ENCODE measurements at regions not wholly inside any gene's neighbourhood (a gene's known extent, or its start where the extent isn't known, plus 50 kb on each side); places are given as distances from the start of the nearest gene placed in this dataset.

DNA sequence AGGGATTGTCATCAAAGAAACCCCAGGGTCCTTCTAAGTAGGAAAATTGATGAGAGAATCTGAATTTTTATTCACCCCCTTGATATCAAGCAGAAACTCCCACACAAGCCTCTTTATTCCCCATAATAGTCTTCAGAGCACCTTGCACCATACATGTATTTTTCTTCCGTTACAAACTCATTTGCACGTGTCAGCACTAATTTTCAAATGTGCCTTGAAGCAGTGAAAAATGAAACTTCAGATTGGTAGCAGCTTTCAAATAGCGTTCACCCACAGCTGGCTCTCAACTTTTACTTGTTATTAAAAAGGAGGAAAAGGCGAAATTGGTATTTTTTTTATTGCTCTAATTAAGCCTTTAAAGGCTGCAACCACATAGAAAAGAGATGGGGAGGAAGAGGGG lies 343.0 kb upstream of the TENM4 start:
- no peaks in the 10 kb centered on the region for H3K79me2 ChIP-seq (ENCODE audit: control insufficient read depth, insufficient read depth, low read length, poor library complexity)
- no CpG with 5 or more reads among the region's 4 CpGs for WGBS (ENCODE audit: extremely low coverage, insufficient coverage, insufficient read length)
- H3K14ac ChIP-seq (ENCODE audit: low read length), result no peak overlapping the region
- H3K18ac ChIP-seq (ENCODE audit: low read length), result no peak overlapping the region
- H3K4me1 ChIP-seq (ENCODE audit: control insufficient read depth in 1 of 2, insufficient read depth in 2 of 2, low read length in 2 of 2), result no peaks in the 10 kb centered on the region
- H3K36me3 ChIP-seq (ENCODE audit: control insufficient read depth in 1 of 2, insufficient read depth in 2 of 2, low read length in 2 of 2), result no peaks in the 10 kb centered on the region
- no peak overlapping the region for H2AFZ ChIP-seq (ENCODE audit: insufficient read depth, low read length, poor library complexity)
- no peak overlapping the region for H2BK5ac ChIP-seq (ENCODE audit: low read depth, low read length, poor library complexity)
- H2BK12ac ChIP-seq (ENCODE audit: low read length), result no peak overlapping the region
- no peak overlapping the region for H2BK120ac ChIP-seq (ENCODE audit: insufficient read depth, low read length, poor library complexity)
- no peak overlapping the region for H2AK5ac ChIP-seq (ENCODE audit: low read length)
- no peaks in the 10 kb centered on the region for H3K79me1 ChIP-seq (ENCODE audit: low read length)
- DNase-seq, result no peak
- no peak overlapping the region for H3K4ac ChIP-seq (ENCODE audit: low read depth, low read length)
- H3K27me3 ChIP-seq (ENCODE audit: insufficient read depth, low read length), result no peaks in the 10 kb centered on the region
- H3K9me3 ChIP-seq (ENCODE audit: insufficient read depth, low read depth, low read length), result no peaks in the 10 kb centered on the region
- no peak overlapping the region for H3K9ac ChIP-seq (ENCODE audit: low read length)
- H3K23ac ChIP-seq (ENCODE audit: low read length), result no peak overlapping the region
- no peak overlapping the region for H3K4me2 ChIP-seq (ENCODE audit: low read length)
- H3K27ac ChIP-seq (ENCODE audit: low read depth, low read length), result no peak overlapping the region
- no peak overlapping the region for H4K91ac ChIP-seq (ENCODE audit: low read depth, low read length)
- no peak overlapping the region for H4K8ac ChIP-seq (ENCODE audit: low read depth, low read length)
- H4K12ac ChIP-seq (ENCODE audit: low read depth, low read length), result no peak overlapping the region
- H3K4me3 ChIP-seq (ENCODE audit: low read depth, low read length), result no peak overlapping the region

DNA sequence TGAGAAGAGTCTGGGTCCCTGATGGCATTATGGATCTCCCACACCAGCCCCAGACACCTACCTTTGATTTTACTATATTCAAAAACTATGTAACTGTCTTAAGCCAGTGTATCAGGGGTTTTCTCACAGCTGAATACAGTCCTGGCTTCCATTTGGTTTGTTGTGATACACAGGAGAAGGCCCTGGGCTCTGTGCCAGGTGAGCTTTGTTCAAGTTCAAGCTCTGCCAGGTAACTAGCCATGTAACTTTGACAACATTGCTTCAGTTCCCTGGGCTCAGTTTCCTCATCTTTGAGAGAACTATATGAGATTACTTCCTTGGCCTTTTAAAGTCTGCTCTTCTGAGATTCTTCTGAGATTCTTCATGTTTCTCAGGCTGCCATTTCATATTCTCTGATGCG lies 327.5 kb upstream of the TENM4 start:
- no peak for DNase-seq
- Histone ChIP-seq H3K4me2 (ENCODE audit: low read length) (no peak overlapping the region), H3K9me3 (ENCODE audit: insufficient read depth, low read depth, low read length) (no peaks in the 10 kb centered on the region), H3K4ac (ENCODE audit: low read depth, low read length) (no peak overlapping the region), H3K4me1 (ENCODE audit: control insufficient read depth in 1 of 2, insufficient read depth in 2 of 2, low read length in 2 of 2) (no peaks in the 10 kb centered on the region), H3K27ac (ENCODE audit: low read depth, low read length) (no peak overlapping the region), H2AFZ (ENCODE audit: insufficient read depth, low read length, poor library complexity) (no peak overlapping the region), H2BK12ac (ENCODE audit: low read length) (no peak overlapping the region), H3K23ac (ENCODE audit: low read length) (peak overlapping the region; percentile 95), H2AK5ac (ENCODE audit: low read length) (no peak overlapping the region), H3K27me3 (ENCODE audit: insufficient read depth, low read length) (no peaks in the 10 kb centered on the region), H2BK5ac (ENCODE audit: low read depth, low read length, poor library complexity) (no peak overlapping the region), H3K36me3 (ENCODE audit: control insufficient read depth in 1 of 2, insufficient read depth in 2 of 2, low read length in 2 of 2) (no peaks in the 10 kb centered on the region), H3K14ac (ENCODE audit: low read length) (no peak overlapping the region), H3K18ac (ENCODE audit: low read length) (no peak overlapping the region), H4K8ac (ENCODE audit: low read depth, low read length) (no peak overlapping the region), H4K91ac (ENCODE audit: low read depth, low read length) (no peak overlapping the region), H3K9ac (ENCODE audit: low read length) (no peak overlapping the region), H3K4me3 (ENCODE audit: low read depth, low read length) (no peak overlapping the region), H2BK120ac (ENCODE audit: insufficient read depth, low read length, poor library complexity) (no peak overlapping the region), H4K12ac (ENCODE audit: low read depth, low read length) (no peak overlapping the region), H3K79me1 (ENCODE audit: low read length) (no peaks in the 10 kb centered on the region), H3K79me2 (ENCODE audit: control insufficient read depth, insufficient read depth, low read length, poor library complexity) (no peaks in the 10 kb centered on the region)
- no CpG with 5 or more reads among the region's 1 CpG for WGBS (ENCODE audit: extremely low coverage, insufficient coverage, insufficient read length)

DNA sequence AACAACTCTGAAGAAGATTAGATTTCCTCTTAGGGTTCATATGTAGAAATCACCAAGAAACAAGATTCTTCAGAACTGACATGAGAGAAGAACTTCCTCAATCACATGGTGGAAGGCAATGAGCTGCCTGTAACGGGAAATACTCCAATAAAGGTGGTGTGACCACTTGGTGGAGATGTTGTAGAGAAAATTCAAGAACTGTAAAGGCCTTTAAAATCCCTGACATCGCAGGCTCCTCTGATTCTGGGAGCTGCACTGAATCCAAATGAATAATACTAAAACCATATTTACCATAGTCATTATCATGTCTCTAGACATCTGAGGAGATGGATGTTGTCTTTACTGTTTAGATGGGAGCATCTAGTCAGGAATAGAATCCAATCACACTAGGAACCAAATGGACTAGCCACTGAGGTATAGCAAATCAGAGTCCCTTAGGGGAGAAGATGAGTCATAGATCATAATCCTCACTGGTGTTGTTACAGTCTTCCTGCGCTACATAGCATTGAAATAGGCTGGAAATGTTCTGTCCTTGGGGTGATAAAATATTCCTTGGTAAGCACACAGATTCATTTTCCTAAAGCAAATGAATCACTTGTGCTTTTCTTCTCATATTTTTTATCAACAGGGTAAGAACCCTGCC lies 321.6 kb upstream of the TENM4 start:
- no CpG with 5 or more reads among the region's 3 CpGs for WGBS (ENCODE audit: extremely low coverage, insufficient coverage, insufficient read length)
- Histone ChIP-seq H2AK5ac (ENCODE audit: low read length) (no peak overlapping the region), H2BK12ac (ENCODE audit: low read length) (no peak overlapping the region), H3K18ac (ENCODE audit: low read length) (no peak overlapping the region), H3K36me3 (ENCODE audit: control insufficient read depth in 1 of 2, insufficient read depth in 2 of 2, low read length in 2 of 2) (no peaks in the 10 kb centered on the region), H3K14ac (ENCODE audit: low read length) (no peak overlapping the region), H3K9ac (ENCODE audit: low read length) (no peak overlapping the region), H2AFZ (ENCODE audit: insufficient read depth, low read length, poor library complexity) (no peak overlapping the region), H3K4ac (ENCODE audit: low read depth, low read length) (no peak overlapping the region), H3K9me3 (ENCODE audit: insufficient read depth, low read depth, low read length) (no peaks in the 10 kb centered on the region), H3K4me3 (ENCODE audit: low read depth, low read length) (no peak overlapping the region), H3K4me1 (ENCODE audit: control insufficient read depth in 1 of 2, insufficient read depth in 2 of 2, low read length in 2 of 2) (no peaks in the 10 kb centered on the region), H3K4me2 (ENCODE audit: low read length) (no peak overlapping the region), H2BK120ac (ENCODE audit: insufficient read depth, low read length, poor library complexity) (no peak overlapping the region), H3K27me3 (ENCODE audit: insufficient read depth, low read length) (no peaks in the 10 kb centered on the region), H3K27ac (ENCODE audit: low read depth, low read length) (no peak overlapping the region), H2BK5ac (ENCODE audit: low read depth, low read length, poor library complexity) (no peak overlapping the region), H3K79me1 (ENCODE audit: low read length) (no peaks in the 10 kb centered on the region), H4K91ac (ENCODE audit: low read depth, low read length) (no peak overlapping the region), H4K12ac (ENCODE audit: low read depth, low read length) (no peak overlapping the region), H3K79me2 (ENCODE audit: control insufficient read depth, insufficient read depth, low read length, poor library complexity) (no peaks in the 10 kb centered on the region), H3K23ac (ENCODE audit: low read length) (no peak overlapping the region), H4K8ac (ENCODE audit: low read depth, low read length) (no peak overlapping the region)
- no peak for DNase-seq

DNA sequence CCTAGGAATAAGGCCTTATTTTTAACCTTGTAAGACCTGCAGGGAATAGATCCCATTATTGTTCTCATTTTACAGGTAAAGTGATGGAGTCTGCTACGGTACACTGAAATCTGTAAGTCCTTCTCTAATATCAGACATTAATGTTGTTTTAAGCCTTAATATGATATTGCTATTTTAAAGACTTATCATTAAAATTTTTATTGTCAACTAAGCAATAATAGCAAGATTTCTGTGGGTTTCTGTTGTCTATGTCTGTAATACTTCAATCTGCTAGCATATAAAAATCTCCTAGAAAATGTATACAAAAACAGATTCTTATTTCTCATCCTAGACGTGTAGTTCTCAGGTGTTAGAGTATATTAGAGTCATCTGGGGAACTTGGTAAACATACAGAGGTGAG lies 317.5 kb upstream of the TENM4 start:
- H2AFZ ChIP-seq (ENCODE audit: insufficient read depth, low read length, poor library complexity), result no peak overlapping the region
- H3K4ac ChIP-seq (ENCODE audit: low read depth, low read length), result no peak overlapping the region
- H3K36me3 ChIP-seq (ENCODE audit: control insufficient read depth in 1 of 2, insufficient read depth in 2 of 2, low read length in 2 of 2), result no peaks in the 10 kb centered on the region
- H3K23ac ChIP-seq (ENCODE audit: low read length), result no peak overlapping the region
- no peak overlapping the region for H4K12ac ChIP-seq (ENCODE audit: low read depth, low read length)
- H3K9ac ChIP-seq (ENCODE audit: low read length), result no peak overlapping the region
- no peak overlapping the region for H2BK12ac ChIP-seq (ENCODE audit: low read length)
- H3K14ac ChIP-seq (ENCODE audit: low read length), result no peak overlapping the region
- H3K4me3 ChIP-seq (ENCODE audit: low read depth, low read length), result no peak overlapping the region
- no peaks in the 10 kb centered on the region for H3K79me2 ChIP-seq (ENCODE audit: control insufficient read depth, insufficient read depth, low read length, poor library complexity)
- H3K18ac ChIP-seq (ENCODE audit: low read length), result no peak overlapping the region
- no peak overlapping the region for H4K8ac ChIP-seq (ENCODE audit: low read depth, low read length)
- no peaks in the 10 kb centered on the region for H3K27me3 ChIP-seq (ENCODE audit: insufficient read depth, low read length)
- H4K91ac ChIP-seq (ENCODE audit: low read depth, low read length), result no peak overlapping the region
- H3K4me2 ChIP-seq (ENCODE audit: low read length), result no peak overlapping the region
- H3K27ac ChIP-seq (ENCODE audit: low read depth, low read length), result no peak overlapping the region
- no peak overlapping the region for H2BK5ac ChIP-seq (ENCODE audit: low read depth, low read length, poor library complexity)
- H3K79me1 ChIP-seq (ENCODE audit: low read length), result no peaks in the 10 kb centered on the region
- H3K9me3 ChIP-seq (ENCODE audit: insufficient read depth, low read depth, low read length), result no peaks in the 10 kb centered on the region
- DNase-seq, result no peak
- no peaks in the 10 kb centered on the region for H3K4me1 ChIP-seq (ENCODE audit: control insufficient read depth in 1 of 2, insufficient read depth in 2 of 2, low read length in 2 of 2)
- H2AK5ac ChIP-seq (ENCODE audit: low read length), result no peak overlapping the region
- no CpG with 5 or more reads among the region's 2 CpGs for WGBS (ENCODE audit: extremely low coverage, insufficient coverage, insufficient read length)
- H2BK120ac ChIP-seq (ENCODE audit: insufficient read depth, low read length, poor library complexity), result no peak overlapping the region

Data from trophoblast cell (in vitro differentiated cells and primary cell).